SJSA1 (cell line): ENCODE measurements at regions not wholly inside any gene's neighbourhood (a gene's known extent, or its start where the extent isn't known, plus 50 kb on each side); places are given as distances from the start of the nearest gene placed in this dataset.

Source experiments
- DNase-seq, 2 experiments: peaks; one replicate each; pipeline ENCODE4 v3.0.0-alpha.2; 2015 to 2020; ENCODE audit warnings: low spot score in 2 of 2, low read depth in 1 of 2
- H3K27ac ChIP-seq: fragments of 250-450 bp; sonication (Bioruptor Pico); 2 replicates; pipeline ENCODE4 v1.5.1; 2020; ENCODE audit warnings: mild to moderate bottlenecking, moderate library complexity
- H3K27me3 ChIP-seq: fragments of 250-450 bp; sonication (Bioruptor Pico); replicated peaks from 2 replicates; pipeline ENCODE4 v1.5.1; 2020; ENCODE audit warnings: mild to moderate bottlenecking, moderate library complexity
- H3K36me3 ChIP-seq: fragments of 250-450 bp; sonication (Bioruptor Pico); 2 replicates; pipeline ENCODE4 v1.5.1; 2020; ENCODE audit warnings: mild to moderate bottlenecking
- H3K4me1 ChIP-seq: fragments of 250-450 bp; sonication (Bioruptor Pico); replicated peaks from 2 replicates; pipeline ENCODE4 v1.6.1; 2021; ENCODE audit warnings: mild to moderate bottlenecking
- H3K4me3 ChIP-seq: fragments of 250-450 bp; sonication (Bioruptor Pico); 2 replicates; pipeline ENCODE4 v1.5.1; 2020; ENCODE audit warnings: mild to moderate bottlenecking
- H3K9me3 ChIP-seq: fragments of 250-450 bp; sonication (Bioruptor Pico); replicated peaks from 2 replicates; pipeline ENCODE4 v1.5.1; 2020; ENCODE audit warnings: mild to moderate bottlenecking

- Histone ChIP-seq H3K36me3 (no peaks in the 10 kb centered on the region), H3K4me1 (peaks cover 42% of the 10 kb centered on the region), H3K9me3 (no peaks in the 10 kb centered on the region), H3K27me3 (no peaks in the 10 kb centered on the region), H3K27ac (peak overlapping the region; percentile 64), H3K4me3 (no peak overlapping the region)
- peak; percentile 77 to 89 for DNase-seq
These were observed 168.2 kb upstream of the RARB start for GRCh38 chr3:25259871-25260270.

GRCh38 chr3:25262322-25262721 is 165.7 kb upstream of the RARB start:
- peaks cover 42% of the 10 kb centered on the region for H3K4me1 ChIP-seq
- H3K36me3 ChIP-seq: no peaks in the 10 kb centered on the region
- no peak overlapping the region for H3K27ac ChIP-seq
- no peaks in the 10 kb centered on the region for H3K27me3 ChIP-seq
- no peak for DNase-seq
- H3K9me3 ChIP-seq: no peaks in the 10 kb centered on the region
- H3K4me3 ChIP-seq: no peak overlapping the region

- H3K36me3 ChIP-seq: no peaks in the 10 kb centered on the region
- DNase-seq: peak in 1 of 2 experiments; percentile 7
These were observed 162.8 kb upstream of the RARB start for GRCh38 chr3:25265284-25265683.

GRCh38 chr3:25266677-25267076 is 161.4 kb upstream of the RARB start:
- Histone ChIP-seq H3K27ac (no peak overlapping the region), H3K4me1 (peaks cover 9% of the 10 kb centered on the region; the same call in 1 of the 2 replicates), H3K4me3 (no peak overlapping the region), H3K9me3 (no peaks in the 10 kb centered on the region), H3K27me3 (no peaks in the 10 kb centered on the region), H3K36me3 (no peaks in the 10 kb centered on the region)
- DNase-seq: no peak

More at GRCh38 chr3:25265284-25265683, 162.8 kb upstream of the RARB start:
- H3K4me1 ChIP-seq: peaks cover 14% of the 10 kb centered on the region
- H3K27ac ChIP-seq: no peak overlapping the region
- no peaks in the 10 kb centered on the region for H3K9me3 ChIP-seq
- no peaks in the 10 kb centered on the region for H3K27me3 ChIP-seq
- H3K4me3 ChIP-seq: no peak overlapping the region

- no peaks in the 10 kb centered on the region for H3K4me1 ChIP-seq
- H3K27ac ChIP-seq: no peak overlapping the region
- no peak overlapping the region for H3K4me3 ChIP-seq
- no peaks in the 10 kb centered on the region for H3K27me3 ChIP-seq
- H3K36me3 ChIP-seq: no peaks in the 10 kb centered on the region
- no peaks in the 10 kb centered on the region for H3K9me3 ChIP-seq
- no peak for DNase-seq
These were observed 156.0 kb upstream of the RARB start for GRCh38 chr3:25272090-25272489.

- Histone ChIP-seq H3K9me3 (no peaks in the 10 kb centered on the region), H3K27ac (no peak overlapping the region), H3K27me3 (no peaks in the 10 kb centered on the region), H3K4me3 (no peak overlapping the region), H3K36me3 (no peaks in the 10 kb centered on the region), H3K4me1 (no peaks in the 10 kb centered on the region)
- no peak for DNase-seq
These were observed 154.4 kb upstream of the RARB start for GRCh38 chr3:25273582-25274171.

- no peaks in the 10 kb centered on the region for H3K9me3 ChIP-seq
- no peak for DNase-seq
- H3K36me3 ChIP-seq: no peaks in the 10 kb centered on the region
- no peaks in the 10 kb centered on the region for H3K4me1 ChIP-seq
- no peak overlapping the region for H3K27ac ChIP-seq
- H3K27me3 ChIP-seq: no peaks in the 10 kb centered on the region
- H3K4me3 ChIP-seq: no peak overlapping the region
These were observed 150.6 kb upstream of the RARB start for GRCh38 chr3:25277503-25277902.

- H3K36me3 ChIP-seq: no peaks in the 10 kb centered on the region
- no peaks in the 10 kb centered on the region for H3K27me3 ChIP-seq
- DNase-seq: no peak
- H3K9me3 ChIP-seq: no peaks in the 10 kb centered on the region
- no peaks in the 10 kb centered on the region for H3K4me1 ChIP-seq
- H3K27ac ChIP-seq: no peak overlapping the region
- H3K4me3 ChIP-seq: no peak overlapping the region
These were observed 146.9 kb upstream of the RARB start for GRCh38 chr3:25281041-25281731.

- Histone ChIP-seq H3K36me3 (no peaks in the 10 kb centered on the region), H3K4me3 (no peak overlapping the region), H3K27me3 (no peaks in the 10 kb centered on the region), H3K27ac (no peak overlapping the region), H3K4me1 (no peaks in the 10 kb centered on the region), H3K9me3 (no peaks in the 10 kb centered on the region)
- DNase-seq: no peak
These were observed 146.3 kb upstream of the RARB start for GRCh38 chr3:25281732-25282126.

GRCh38 chr3:25283613-25284012 is 144.4 kb upstream of the RARB start:
- Histone ChIP-seq H3K9me3 (no peaks in the 10 kb centered on the region), H3K4me1 (no peaks in the 10 kb centered on the region), H3K36me3 (no peaks in the 10 kb centered on the region), H3K27ac (no peak overlapping the region), H3K27me3 (no peaks in the 10 kb centered on the region), H3K4me3 (no peak overlapping the region)
- no peak for DNase-seq

GRCh38 chr3:25284249-25284648 is 143.8 kb upstream of the RARB start:
- Histone ChIP-seq H3K9me3 (no peaks in the 10 kb centered on the region), H3K4me3 (no peak overlapping the region), H3K27ac (no peak overlapping the region), H3K27me3 (no peaks in the 10 kb centered on the region), H3K4me1 (no peaks in the 10 kb centered on the region), H3K36me3 (no peaks in the 10 kb centered on the region)
- no peak for DNase-seq

- Histone ChIP-seq H3K4me3 (no peak overlapping the region), H3K36me3 (no peaks in the 10 kb centered on the region), H3K4me1 (no peaks in the 10 kb centered on the region), H3K9me3 (no peaks in the 10 kb centered on the region), H3K27ac (no peak overlapping the region), H3K27me3 (no peaks in the 10 kb centered on the region)
- no peak for DNase-seq
These were observed 140.7 kb upstream of the RARB start for GRCh38 chr3:25287291-25287884.

- Histone ChIP-seq H3K4me3 (no peak overlapping the region), H3K27me3 (no peaks in the 10 kb centered on the region), H3K27ac (no peak overlapping the region), H3K4me1 (no peaks in the 10 kb centered on the region), H3K9me3 (no peaks in the 10 kb centered on the region), H3K36me3 (no peaks in the 10 kb centered on the region)
- no peak for DNase-seq
These were observed 139.7 kb upstream of the RARB start for GRCh38 chr3:25288413-25288812.

GRCh38 chr3:25289156-25289555 is 138.9 kb upstream of the RARB start:
- no peak for DNase-seq
- no peak overlapping the region for H3K27ac ChIP-seq
- no peaks in the 10 kb centered on the region for H3K36me3 ChIP-seq
- H3K4me3 ChIP-seq: no peak overlapping the region
- H3K27me3 ChIP-seq: no peaks in the 10 kb centered on the region
- H3K4me1 ChIP-seq: no peaks in the 10 kb centered on the region
- no peaks in the 10 kb centered on the region for H3K9me3 ChIP-seq
